Stimulated activated CD8-positive, alpha-beta memory T cell treated with anti-CD3 and anti-CD28 coated beads, Interleukin-12 subunit alpha, Interleukin-12 subunit beta, amount 100 ng/mL, for 4 hours (primary cell): ENCODE measurements at regions not wholly inside any gene's neighbourhood (a gene's known extent, or its start where the extent isn't known, plus 50 kb on each side); places are given as distances from the start of the nearest gene placed in this dataset.

Experiments
- DNase-seq: peaks from one replicate; pipeline ENCODE4 v3.0.0-alpha.2; 2020; ENCODE audit warnings: low read depth

DNA sequence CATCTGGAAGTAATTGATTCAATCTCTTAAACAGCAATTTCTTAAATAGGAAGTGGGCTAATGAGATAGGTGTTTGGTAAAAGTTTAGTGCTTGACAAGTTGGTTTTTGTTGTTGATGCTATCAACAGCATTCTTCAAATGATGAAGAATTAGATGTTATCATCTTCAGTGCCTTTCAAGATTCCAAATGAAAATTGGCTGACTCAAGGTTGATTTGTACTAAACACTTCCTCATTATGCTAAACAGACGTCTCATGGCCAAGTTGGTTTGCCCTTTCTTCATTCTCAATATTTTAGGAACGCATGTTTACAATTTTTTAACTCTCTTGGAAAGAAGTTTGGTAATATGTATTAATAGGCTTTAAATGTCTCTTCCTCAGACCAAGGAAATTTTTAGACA, 86.0 kb downstream of the MID1IP1 start:
- no peak for DNase-seq

DNA sequence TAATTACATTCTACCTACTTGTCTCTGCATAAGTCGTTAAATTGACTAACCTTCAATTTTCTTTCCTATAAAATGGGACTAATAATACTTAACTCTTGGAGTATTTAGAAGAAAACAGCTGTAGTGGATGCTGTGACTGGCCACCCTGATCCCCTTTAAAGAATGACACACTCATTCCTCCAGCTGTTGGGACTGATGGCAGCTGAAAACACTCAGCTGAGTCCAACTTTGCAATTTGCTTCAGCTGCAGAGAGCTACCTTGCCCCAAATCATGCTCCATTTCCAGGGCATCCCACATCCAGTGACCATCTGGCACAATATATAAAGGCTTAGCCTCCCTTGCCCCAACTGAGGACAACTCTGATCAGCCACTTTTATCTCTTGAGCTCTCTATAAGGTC, 89.1 kb downstream of the MID1IP1 start:
- DNase-seq, result no peak

DNA sequence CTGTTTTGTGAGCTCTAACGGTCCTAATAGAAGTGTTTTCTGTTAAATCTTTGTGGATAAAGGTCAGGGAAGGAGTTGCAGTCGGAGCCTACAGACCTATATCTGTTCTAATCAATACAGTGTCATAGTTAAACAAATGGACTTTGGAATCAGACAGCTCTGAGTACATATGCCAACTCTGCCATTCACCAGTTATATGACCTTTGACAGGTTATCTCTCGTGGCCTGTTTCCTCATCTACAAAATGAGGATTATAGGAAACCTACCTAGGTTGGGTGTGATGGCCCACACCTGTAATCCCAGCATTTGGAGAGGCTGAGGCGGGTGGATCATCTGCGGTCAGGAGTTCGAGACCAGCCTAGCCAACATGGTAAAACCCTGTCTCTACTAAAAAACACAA, 89.7 kb downstream of the MID1IP1 start:
- DNase-seq, result no peak

DNA sequence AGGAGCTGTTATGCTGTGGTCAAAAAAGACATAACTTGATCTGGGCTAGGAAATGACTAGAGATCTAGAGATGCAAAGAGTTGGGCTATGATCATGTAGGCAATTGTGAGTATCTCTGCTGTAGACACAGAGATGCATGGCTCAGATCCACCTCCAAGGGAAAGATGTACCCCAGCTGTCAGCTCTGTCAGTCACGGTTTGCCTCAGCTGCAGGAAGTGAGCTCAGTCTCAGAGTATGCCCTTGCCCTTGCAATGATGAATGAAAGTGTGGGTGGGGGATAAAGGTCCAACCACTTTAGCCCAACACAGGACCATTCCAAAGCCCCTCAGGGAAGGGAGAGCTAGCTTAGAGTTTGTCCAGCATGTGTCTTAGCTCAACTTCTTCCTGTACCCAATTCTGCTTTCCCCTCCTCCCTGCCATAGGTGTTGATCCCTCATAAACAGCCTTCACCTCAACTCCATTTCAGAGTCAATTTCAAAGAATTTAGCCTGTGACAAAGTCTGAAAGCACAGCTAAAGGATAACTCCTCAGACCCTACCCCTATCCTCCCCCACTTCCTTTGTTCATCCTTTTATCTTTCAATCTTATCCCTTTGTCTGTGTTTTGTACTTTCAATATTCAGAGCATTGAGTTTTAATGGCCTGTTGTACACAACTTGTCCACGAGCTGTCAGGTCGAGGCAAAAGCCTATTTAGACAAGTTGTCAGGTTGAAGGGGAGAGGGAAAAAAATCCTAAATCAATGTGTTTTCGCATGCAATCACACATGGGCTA, 90.6 kb downstream of the MID1IP1 start:
- no peak for DNase-seq

DNA sequence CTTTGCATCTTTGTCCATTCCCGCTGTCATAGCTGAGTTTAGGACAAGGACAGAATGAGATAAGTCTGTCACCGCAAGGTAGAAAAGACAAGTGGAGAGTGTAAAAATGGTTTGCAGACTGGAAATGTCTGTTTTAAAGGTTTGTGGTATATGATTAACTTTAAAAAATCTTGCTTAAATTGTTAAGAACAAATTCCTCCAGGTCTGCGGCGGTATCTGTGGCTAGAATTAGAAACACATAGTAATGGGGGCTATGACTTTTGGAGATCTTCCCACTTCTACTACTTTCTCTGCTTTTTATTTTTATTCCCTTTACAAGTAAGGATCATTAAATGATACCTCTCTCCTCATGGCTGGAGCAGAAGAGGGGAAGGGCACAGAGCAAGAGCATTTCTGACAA, 92.2 kb downstream of the MID1IP1 start:
- no peak for DNase-seq

DNA sequence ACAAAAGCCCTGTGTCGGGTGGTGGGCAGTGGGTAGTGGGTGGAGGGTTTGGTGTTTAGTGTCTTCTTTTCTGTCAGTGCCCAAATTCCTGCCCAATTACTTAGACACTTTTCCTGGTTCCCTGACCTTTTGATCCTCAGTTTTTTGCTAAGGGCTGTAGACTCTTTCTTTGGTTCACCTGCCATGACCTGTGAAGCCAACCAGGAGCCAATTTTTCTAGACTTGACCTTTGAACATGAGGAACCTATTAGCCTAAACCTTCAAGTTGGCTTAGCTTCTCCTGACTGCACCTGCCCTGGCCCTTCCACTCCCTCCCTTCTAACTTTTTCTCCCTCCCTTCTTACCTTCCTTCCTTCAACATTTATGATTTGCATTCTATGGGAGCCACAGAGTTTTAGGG, 94.5 kb downstream of the MID1IP1 start:
- no peak for DNase-seq

DNA sequence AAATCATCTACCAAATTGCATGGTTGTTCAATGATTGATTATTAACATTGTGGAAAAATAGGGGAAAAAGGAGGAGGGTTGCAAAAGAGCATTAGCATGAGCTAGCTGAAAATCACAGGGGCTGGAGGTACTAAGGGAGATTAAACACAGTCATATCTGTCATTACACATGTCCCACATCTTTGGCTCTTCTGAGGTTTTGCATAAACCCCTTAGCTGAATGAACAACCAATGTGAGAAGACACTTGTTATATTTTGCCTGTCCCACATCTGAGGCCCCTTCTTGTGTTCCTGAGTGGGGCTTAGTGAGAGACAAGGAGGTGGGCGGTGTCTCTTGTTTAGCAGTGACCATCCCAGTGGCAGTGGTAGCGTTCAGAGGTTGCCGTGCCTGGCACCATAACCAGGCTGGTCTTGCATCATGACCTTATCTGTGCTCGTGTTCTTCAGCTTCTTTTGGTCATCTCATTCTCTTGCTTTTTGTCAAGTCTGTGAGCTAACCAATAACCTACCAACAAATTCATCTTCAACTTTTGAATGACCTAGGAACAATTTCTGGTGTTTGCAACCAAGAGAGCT, 95.6 kb downstream of the MID1IP1 start:
- DNase-seq, result no peak

DNA sequence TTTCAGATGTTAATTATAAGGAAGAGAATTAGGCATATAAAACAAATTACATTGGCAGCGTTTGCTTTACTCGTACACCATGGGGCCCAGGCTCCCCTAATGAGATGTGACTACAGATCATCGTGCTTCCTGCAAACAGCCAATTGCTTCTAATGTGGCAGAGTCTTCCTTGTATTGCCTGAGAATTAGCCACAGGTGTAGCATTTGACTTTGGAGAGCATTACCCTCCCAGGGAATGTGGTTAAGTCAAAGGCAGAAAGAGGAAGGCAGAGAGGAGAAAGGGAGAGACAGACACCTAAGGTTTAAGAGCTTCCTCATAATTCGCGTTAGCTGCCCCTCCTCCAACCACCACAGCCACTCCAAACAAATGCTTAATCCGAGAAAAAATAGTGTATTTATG, 97.0 kb downstream of the MID1IP1 start:
- no peak for DNase-seq

DNA sequence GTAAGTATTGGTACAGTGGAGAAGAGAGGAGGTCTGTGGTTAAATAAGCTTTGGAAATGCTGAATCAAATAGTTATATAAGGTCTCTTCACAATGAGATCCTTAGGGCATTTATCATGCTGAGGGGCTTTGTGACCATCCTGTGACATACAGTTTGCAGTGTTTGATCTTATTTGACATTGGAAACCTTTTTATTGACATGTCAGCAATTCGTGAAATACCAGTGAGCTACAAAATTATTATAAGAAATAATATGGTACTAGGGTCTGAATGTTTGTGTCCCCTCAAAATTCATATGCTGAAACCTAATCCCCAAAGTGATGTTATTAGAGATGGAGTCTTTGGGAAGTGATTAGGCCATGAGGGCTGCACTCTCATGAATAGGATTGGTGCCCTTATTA, 98.4 kb downstream of the MID1IP1 start:
- DNase-seq, result no peak

DNA sequence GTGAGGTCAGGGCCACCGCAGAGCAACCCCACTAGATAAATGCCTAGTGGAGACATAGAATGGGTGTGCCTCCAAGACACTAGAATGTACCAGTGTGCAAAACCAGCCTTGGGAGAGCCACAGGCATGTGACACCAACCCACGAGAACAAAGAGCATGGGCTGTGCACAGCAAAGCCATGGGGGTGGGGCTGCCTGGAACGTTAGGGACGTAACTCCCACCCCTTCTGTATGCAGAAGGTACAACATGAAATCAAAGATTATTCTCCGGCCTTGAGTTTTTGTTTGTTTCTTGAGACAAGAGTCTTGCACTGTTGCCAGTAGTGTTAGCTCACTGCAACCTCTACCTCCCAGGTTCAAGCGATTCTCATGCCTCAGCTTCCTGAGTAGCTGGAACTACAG, 99.5 kb downstream of the MID1IP1 start:
- no peak for DNase-seq

DNA sequence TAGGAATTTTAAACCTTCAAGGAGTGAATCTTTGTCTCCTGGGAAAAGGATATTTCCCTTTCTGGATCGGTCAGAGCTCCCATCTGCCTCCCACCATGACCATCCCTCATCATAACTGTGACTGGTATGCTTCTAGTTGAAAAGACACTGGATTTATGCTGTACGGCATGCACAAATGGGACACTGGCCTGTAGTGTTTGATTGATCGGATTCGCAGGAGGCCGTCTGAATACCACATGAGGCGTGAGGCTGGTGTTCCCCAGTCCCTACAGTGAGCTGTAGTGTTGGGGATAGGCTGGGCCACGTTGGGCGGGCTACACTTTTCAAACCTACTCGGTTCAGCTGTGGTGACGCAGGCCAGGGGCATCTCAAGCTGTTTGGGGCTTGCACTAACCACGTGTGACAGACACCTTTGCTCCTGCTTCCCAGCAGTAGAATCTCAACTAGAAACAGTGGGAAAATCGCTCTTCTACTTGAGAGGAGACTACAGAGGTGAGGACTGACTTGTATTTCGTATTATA, 101.8 kb downstream of the MID1IP1 start:
- no peak for DNase-seq

DNA sequence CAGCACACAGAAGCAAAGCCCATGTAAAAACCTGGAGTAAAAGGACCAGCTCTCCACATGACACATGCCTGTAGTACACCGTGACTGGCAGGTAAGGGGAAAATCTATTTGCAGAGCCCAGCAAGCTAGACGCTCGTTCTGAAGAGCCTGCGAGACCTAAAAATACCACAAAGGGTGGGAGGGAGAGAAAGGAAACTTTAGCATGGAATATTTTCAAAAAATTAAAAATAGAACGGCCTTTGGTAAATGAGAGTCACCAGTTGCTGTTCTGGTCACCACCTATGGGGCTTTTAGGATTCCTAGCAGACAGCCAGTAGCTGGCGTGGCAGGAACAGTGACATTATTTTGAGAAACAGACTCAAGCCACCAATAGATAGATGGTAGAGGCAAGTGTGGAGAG, 115.5 kb downstream of the MID1IP1 start:
- DNase-seq, result no peak

DNA sequence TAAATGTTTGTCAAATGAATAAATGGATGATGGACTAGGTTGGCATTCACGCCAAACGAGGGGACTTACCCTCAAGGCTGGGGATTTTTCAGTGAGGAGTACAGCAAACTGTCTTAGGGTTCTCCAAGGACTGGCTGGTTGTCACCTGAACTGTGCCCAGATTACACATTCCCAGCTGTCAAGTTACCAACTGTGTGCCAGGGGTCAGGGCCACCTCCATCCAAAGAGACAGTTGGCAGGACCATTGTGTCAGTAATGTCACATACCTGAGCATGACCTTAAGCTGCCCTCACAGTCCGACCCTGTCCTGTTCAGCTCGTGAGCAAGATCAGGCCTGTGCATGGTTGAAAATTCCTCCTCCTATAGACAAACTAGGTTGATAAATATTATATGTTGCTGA, 116.7 kb downstream of the MID1IP1 start:
- DNase-seq, result no peak

DNA sequence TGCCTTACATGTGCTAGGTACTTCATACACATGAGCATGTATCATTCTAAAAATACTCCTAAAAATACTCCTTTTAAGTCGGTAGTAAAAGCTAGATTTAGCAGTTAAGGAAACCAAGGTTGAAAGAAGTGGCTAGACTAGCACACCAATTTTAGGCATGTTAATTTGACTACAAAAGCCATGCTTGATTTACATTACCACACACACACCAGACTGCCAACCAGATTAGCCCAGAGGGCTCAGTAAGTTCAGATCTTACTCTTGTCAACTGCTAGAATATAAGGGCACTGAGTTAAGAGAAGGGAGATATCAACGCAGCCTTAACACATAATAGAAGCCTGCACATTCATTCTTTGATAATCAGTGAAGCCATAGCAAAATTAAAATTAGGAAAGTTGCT, 117.9 kb downstream of the MID1IP1 start:
- no peak for DNase-seq

DNA sequence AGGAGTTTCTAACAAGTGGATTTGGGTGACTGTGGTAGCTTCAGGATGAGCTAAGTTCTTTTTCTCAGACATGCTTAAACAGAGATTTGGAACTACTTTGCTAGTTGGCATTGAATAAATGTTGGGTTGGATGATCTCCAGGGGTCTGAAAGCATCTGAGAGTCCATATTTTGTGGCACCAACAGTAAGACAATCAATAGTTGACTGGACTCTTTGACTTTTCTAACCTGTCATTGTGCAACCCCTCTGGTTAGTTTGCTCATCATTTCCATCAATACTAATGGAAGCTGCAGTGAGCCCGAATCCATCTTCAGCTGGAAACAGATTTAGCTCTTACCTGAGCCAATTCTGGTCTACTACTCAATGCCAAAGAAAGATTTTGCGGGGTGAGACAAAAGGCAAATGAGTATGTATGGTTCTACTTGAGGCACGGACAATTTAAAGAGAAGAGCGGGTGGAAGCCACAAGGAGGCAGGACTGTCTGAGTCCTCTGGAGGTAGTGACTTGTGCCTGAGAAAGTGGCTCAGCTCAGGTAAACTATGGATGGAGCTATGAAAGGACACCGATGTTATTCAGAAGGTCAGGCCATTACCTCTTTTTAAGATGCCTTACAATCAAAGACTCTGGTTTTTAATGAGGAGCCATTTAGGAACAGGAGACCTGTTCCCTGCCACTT, 118.7 kb downstream of the MID1IP1 start:
- DNase-seq, result no peak

DNA sequence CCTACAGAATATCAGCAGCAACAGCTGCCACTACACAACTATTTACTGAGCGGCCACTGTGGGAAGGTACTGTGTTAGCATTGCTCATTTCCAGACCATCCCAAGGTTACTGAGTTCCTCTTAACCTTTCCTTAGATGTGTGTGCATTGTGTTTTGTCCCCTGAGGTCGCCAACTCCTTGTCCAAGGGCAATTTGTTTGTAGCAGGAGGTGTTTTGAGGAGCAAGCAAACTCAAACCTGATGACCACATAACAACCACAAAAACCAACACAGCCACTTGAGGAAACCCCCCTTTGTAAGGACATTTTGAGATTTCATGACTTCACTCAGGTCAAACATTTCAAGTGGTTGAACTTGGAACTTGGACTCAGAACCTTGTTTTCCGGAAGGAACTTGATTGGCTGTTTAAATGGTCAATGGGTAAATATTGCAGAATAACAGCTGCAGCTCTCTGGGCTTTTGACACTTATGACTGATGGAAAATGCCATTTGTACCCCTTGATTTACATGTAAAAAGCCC, 122.3 kb downstream of the MID1IP1 start:
- no peak for DNase-seq

DNA sequence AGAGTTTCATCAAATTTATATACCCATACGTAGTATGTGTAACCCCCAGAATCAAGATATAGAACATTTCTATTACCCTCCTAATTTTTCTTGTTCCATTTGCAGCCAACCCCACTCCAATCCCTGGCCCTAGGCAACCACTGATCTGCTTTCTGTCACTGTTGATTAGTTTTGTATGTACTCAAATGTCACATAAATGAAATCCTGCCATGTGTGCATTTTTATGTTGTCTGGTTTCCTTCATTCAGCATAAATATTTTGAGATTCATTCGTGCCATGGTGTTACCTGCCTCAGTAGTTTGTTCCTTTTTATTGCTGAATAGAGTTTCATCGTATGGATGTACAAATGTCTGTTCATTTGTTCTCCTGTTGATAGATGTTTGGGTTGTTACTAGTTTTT, 126.3 kb downstream of the MID1IP1 start:
- DNase-seq, result no peak

DNA sequence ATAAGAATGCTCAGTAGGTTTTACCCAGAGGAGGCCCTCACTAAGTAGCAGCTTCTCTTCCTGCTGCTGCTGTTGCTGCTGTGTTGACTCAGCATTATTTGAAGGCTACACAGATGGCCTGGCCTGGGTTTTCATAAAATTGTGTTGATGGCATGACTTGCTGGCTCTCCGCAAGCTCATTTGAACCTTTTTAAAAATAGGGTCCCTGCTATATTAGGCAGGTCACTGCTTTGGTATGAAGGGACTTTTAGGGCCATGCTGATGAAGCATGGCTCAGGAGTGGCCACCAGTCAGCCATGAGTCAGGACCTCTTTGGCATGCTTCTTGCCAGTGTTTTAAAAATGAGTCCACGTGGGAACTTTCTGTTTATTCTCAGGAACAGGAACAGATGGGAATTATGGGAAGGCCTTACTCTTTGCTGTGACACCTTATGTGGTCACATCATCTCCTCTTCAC, 128.7 kb downstream of the MID1IP1 start:
- no peak for DNase-seq

DNA sequence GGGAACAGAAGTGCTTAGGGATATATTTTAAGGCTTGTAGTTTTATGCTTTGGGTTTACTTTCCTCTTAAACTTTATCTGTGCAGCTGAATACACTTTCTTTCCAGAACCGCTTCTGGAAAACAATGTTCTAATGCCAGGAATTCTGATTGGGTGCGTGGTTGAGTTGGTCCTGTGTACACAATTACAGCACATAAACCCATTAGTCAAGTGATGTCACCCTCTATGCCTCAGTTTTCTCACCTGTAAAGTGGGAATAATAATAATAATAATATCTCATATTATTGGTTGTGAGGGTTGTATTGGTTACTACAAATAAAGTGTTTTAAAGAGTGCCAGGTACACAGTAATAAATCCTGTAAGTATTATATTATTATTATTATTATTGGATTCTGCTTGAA, 129.2 kb downstream of the MID1IP1 start:
- no peak for DNase-seq

DNA sequence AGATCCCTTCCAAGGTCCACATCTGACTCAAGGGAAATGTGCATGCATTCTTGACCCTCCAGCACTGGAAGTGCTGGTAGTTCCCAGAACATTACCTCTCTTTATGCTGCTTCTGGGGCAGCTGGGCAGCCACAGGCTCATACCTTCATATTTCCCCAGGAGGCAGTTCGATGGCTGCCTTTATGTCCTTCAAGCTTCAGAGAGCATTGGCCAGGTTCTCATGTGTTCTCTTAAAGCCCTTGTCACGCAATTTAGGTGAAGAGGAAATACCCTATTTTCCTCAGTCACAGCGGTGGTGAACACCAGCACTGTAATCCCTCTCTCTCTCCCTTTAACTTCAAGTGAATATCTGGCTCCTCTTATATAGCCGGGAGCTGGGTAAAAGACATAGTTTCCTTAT, 134.3 kb downstream of the MID1IP1 start:
- DNase-seq, result no peak

DNA sequence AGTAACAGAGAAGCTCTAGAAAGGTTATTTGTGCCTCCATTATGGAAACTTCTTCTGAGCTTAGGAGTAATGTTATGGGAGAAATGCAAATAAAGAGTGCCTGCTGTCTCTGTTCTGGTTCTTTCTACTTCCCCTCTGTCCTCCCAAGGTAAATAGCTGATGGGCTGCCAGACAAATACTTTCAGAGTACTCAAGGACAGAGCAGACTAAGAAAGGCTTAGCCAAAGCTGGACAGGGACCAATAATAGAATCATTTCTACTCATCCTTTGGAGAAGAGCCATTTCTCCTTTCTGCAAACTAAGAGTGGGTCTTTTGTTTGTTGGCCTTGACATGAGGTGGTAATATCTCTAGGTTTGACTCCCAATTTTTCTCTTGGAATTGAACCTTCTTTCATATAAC, 136.1 kb downstream of the MID1IP1 start:
- DNase-seq, result no peak

DNA sequence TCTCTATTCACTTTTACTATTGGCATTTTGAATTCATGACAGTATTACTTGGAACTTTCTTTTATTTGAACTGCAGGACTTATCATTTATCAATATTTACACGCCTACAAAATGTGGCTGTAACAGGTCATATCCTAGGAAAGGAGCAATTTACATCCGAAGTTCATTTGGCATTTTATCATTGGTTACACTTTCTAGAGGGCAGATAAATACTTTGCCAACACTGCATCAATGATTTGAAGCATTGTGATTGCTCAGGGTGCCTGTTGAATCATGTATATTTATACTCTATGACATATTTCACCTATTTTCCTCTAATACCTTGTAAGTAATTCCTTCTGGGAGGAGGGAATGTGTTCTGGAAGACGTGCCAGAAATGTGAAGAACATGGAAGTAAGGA, 136.7 kb downstream of the MID1IP1 start:
- no peak for DNase-seq

DNA sequence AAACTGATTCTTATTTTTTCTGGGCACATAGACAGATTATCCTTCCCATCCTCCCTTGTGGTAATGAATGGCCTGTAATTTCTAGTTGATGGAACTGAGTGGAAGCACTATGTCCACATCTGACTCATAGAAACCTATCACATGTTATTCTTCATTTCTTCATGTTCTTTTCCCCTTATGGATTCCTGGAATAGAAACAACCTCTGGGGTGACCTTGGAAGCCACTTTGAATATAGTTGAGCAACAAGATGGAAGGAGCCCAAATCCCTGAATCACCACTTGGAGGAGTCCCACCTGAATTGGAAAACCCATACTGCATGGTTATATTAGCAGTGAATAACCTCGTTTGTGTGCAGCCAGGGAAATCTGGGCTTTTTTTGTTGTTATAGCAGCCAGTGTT, 137.8 kb downstream of the MID1IP1 start:
- no peak for DNase-seq
